Activated T-cell treated with anti-CD3 and anti-CD28 coated beads, Interleukin-2, amount 50 U/mL, for 4 hours (primary cell): ENCODE measurements at regions not wholly inside any gene's neighbourhood (a gene's known extent, or its start where the extent isn't known, plus 50 kb on each side); places are given as distances from the start of the nearest gene placed in this dataset.

ENCODE experiments used
- ATAC-seq, 2 donors: fragments of 200-7000 bp; cut with Tn5 transposase; one replicate each; pipeline ENCODE4 v1.10.0; 2021
- DNase-seq: peaks from one replicate; pipeline ENCODE4 v3.0.0-alpha.2; 2020
- H3K27me3 Mint-ChIP-seq: one replicate; pipeline ENCODE4 v1.8.0; 2021; ENCODE audit warnings: low read depth, mixed read lengths
- H3K36me3 Mint-ChIP-seq: one replicate; pipeline ENCODE4 v1.8.0; 2022; ENCODE audit warnings: mixed read lengths; ENCODE audit not compliant: insufficient read depth
- H3K4me1 Mint-ChIP-seq: one replicate; pipeline ENCODE4 v1.8.0; 2021; ENCODE audit warnings: low read depth, mixed read lengths
- H3K4me3 Mint-ChIP-seq: one replicate; pipeline ENCODE4 v1.8.0; 2021; ENCODE audit warnings: mild to moderate bottlenecking, moderate library complexity, mixed read lengths
- H3K9me3 Mint-ChIP-seq: one replicate; pipeline ENCODE4 v1.8.0; 2021; ENCODE audit warnings: mixed read lengths

- no peak overlapping the region for H3K4me3 Mint-ChIP-seq
- H3K27me3 Mint-ChIP-seq = peaks cover 31% of the 10 kb centered on the region
- DNase-seq = no peak
- H3K4me1 Mint-ChIP-seq = peaks cover 8% of the 10 kb centered on the region
- no peaks in the 10 kb centered on the region for H3K9me3 Mint-ChIP-seq
- no peaks in the 10 kb centered on the region for H3K36me3 Mint-ChIP-seq
- no peak for ATAC-seq
These were observed 66.7 kb upstream of the GJB5 start for GRCh38 chr1:34688006-34688741.

GRCh38 chr1:34690269-34690668 is 64.6 kb upstream of the GJB5 start:
- no peak overlapping the region for H3K4me3 Mint-ChIP-seq
- H3K4me1 Mint-ChIP-seq = no peaks in the 10 kb centered on the region
- peaks cover 31% of the 10 kb centered on the region for H3K27me3 Mint-ChIP-seq
- no peaks in the 10 kb centered on the region for H3K9me3 Mint-ChIP-seq
- no peaks in the 10 kb centered on the region for H3K36me3 Mint-ChIP-seq
- DNase-seq = no peak
- no peak for ATAC-seq

- Mint-ChIP-seq H3K36me3 (no peaks in the 10 kb centered on the region), H3K4me1 (no peaks in the 10 kb centered on the region), H3K4me3 (no peak overlapping the region), H3K9me3 (no peaks in the 10 kb centered on the region), H3K27me3 (peaks cover 27% of the 10 kb centered on the region)
- no peak for DNase-seq
- no peak for ATAC-seq
These were observed 61.8 kb upstream of the GJB5 start for GRCh38 chr1:34693081-34693480.

- Mint-ChIP-seq H3K36me3 (no peaks in the 10 kb centered on the region), H3K4me3 (no peak overlapping the region), H3K4me1 (no peaks in the 10 kb centered on the region), H3K9me3 (no peaks in the 10 kb centered on the region), H3K27me3 (peaks cover 21% of the 10 kb centered on the region)
- ATAC-seq = no peak
- no peak for DNase-seq
These were observed 60.5 kb upstream of the GJB5 start for GRCh38 chr1:34694383-34694782.

GRCh38 chr1:34695580-34695979 is 59.3 kb upstream of the GJB5 start:
- H3K9me3 Mint-ChIP-seq = no peaks in the 10 kb centered on the region
- no peak for ATAC-seq
- H3K27me3 Mint-ChIP-seq = peaks cover 14% of the 10 kb centered on the region
- no peaks in the 10 kb centered on the region for H3K36me3 Mint-ChIP-seq
- no peaks in the 10 kb centered on the region for H3K4me1 Mint-ChIP-seq
- no peak for DNase-seq
- H3K4me3 Mint-ChIP-seq = no peak overlapping the region

- Mint-ChIP-seq H3K4me1 (no peaks in the 10 kb centered on the region), H3K27me3 (peaks cover 10% of the 10 kb centered on the region), H3K4me3 (no peak overlapping the region), H3K36me3 (no peaks in the 10 kb centered on the region), H3K9me3 (no peaks in the 10 kb centered on the region)
- no peak for DNase-seq
- no peak for ATAC-seq
These were observed 58.6 kb upstream of the GJB5 start for GRCh38 chr1:34696230-34696629.

DNA sequence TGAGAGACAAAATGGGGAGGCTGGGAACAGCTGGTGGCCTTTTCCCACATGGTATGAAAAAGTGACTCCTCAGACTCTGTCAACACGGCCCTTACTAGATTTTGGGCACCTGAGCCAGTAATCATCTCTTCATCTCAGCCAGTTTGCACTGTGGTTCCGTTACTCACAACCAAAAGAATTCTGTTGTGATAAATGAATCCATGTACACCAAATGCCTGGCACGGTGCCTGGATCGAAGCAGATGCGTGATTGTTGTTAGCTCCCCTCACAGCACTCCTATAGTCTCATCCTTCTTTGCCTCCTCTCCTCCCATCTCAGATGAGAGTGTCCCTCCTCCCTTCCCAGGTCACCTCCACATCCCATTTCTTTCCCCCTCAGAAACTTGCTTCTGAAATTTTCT is 57.9 kb upstream of the GJB5 start:
- H3K4me3 Mint-ChIP-seq = no peak overlapping the region
- ATAC-seq (no peak), DNase-seq (no peak)
- H3K36me3 Mint-ChIP-seq = no peaks in the 10 kb centered on the region
- H3K27me3 Mint-ChIP-seq = peaks cover 5% of the 10 kb centered on the region
- no peaks in the 10 kb centered on the region for H3K9me3 Mint-ChIP-seq
- no peaks in the 10 kb centered on the region for H3K4me1 Mint-ChIP-seq

DNA sequence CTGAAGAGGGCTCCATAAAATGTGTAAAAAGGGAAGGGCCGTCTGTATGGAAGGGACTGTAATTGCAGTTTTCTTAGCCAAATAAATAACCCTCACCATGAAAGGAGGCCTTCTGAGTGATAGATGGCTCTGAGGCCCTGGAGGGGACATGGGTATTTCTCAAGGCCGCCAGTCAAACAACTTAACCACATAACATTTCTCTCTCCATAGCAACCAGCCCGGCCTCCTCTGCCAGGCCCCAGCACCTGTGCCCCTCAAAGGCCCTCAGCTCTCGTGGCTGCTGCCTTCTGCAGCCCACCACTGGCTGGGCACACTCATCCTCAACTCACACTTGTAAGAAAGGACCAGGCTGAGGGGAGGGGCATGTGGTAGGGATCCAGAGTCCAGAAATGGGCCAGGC is 57.0 kb upstream of the GJB5 start:
- peaks cover 5% of the 10 kb centered on the region for H3K27me3 Mint-ChIP-seq
- no peaks in the 10 kb centered on the region for H3K4me1 Mint-ChIP-seq
- H3K36me3 Mint-ChIP-seq = no peaks in the 10 kb centered on the region
- no peak overlapping the region for H3K4me3 Mint-ChIP-seq
- H3K9me3 Mint-ChIP-seq = no peaks in the 10 kb centered on the region
- DNase-seq (no peak), ATAC-seq (no peak)

DNA sequence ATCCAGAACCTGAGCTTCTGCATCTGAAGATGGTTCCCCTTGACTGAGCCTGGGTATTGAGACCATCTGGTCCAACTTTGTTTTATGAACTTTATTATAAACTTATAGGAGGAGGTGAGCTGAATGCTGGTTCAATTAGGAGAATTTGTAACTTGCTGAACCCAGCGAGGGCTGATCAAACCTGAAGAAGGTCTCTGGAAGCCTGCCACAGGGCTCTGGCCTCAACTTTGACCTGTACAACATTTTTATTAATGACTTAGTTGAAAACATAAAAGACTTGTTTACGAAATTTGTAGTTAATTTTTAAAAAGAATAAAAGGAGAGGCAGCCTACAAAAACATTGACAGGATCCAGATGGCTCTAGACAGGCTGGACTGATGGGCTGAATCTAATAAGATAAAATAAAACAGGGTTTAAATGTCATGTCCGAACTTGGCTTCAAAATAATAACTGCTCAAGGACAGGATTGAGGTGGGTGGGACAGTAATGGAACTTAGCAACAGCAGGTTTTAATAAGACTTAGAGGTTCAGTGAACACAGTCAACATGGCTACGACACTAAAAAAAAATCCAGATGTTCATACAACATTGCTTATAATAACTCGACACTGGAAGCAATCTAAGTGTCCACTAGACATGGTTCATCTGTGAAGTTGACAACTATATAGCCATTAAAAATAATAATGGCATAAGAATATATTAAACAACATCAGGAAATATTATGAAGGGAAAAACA is 53.4 kb upstream of the GJB5 start:
- Mint-ChIP-seq H3K4me3 (no peak overlapping the region), H3K27me3 (peaks cover 18% of the 10 kb centered on the region), H3K36me3 (no peaks in the 10 kb centered on the region), H3K9me3 (no peaks in the 10 kb centered on the region), H3K4me1 (no peaks in the 10 kb centered on the region)
- no peak for DNase-seq
- no peak for ATAC-seq
